Hepatocyte (in vitro differentiated cells): ENCODE measurements at regions not wholly inside any gene's neighbourhood (a gene's known extent, or its start where the extent isn't known, plus 50 kb on each side); places are given as distances from the start of the nearest gene placed in this dataset.
A peak's percentile ranks its signal among the peaks of the same experiment; 100 is the strongest.

Experiments
- DNase-seq: peaks from one replicate; pipeline ENCODE4 v3.0.0-alpha.2; 2016; ENCODE audit warnings: low spot score
- H2AFZ ChIP-seq: fragments of 200-600 bp; sonication (generic); 2 replicates; pipeline ENCODE4 v1.6.0; 2016; ENCODE audit warnings: antibody characterized with exemption, mild to moderate bottlenecking
- H3K27ac ChIP-seq: fragments of 200-600 bp; sonication (generic); 2 replicates; pipeline ENCODE4 v1.5.1; 2016; ENCODE audit warnings: mild to moderate bottlenecking
- H3K27me3 ChIP-seq: fragments of 200-600 bp; sonication (generic); 2 replicates; pipeline ENCODE4 v1.6.1; 2016
- H3K36me3 ChIP-seq: fragments of 200-600 bp; sonication (generic); replicated peaks from 2 replicates; pipeline ENCODE4 v1.5.1; 2016; ENCODE audit warnings: low read depth; ENCODE audit not compliant: insufficient read depth
- H3K4me1 ChIP-seq: fragments of 200-600 bp; sonication (generic); 2 replicates; pipeline ENCODE4 v1.5.1; 2016; ENCODE audit warnings: mild to moderate bottlenecking, moderate library complexity; ENCODE audit not compliant: insufficient read depth
- H3K4me2 ChIP-seq: fragments of 200-600 bp; sonication (generic); 2 replicates; pipeline ENCODE4 v1.6.0; 2016
- H3K4me3 ChIP-seq: fragments of 200-600 bp; sonication (generic); 2 replicates; pipeline ENCODE4 v1.5.1; 2016; ENCODE audit warnings: mild to moderate bottlenecking
- H3K79me2 ChIP-seq: fragments of 200-600 bp; sonication (generic); 2 replicates; pipeline ENCODE4 v1.6.0; 2017; ENCODE audit warnings: mild to moderate bottlenecking
- H3K9me2 ChIP-seq: fragments of 200-600 bp; sonication (generic); replicated peaks from 2 replicates; pipeline ENCODE4 v1.6.0; 2017; ENCODE audit warnings: mild to moderate bottlenecking; ENCODE audit not compliant: insufficient read depth
- H3K9me3 ChIP-seq: fragments of 200-600 bp; sonication (generic); 2 replicates; pipeline ENCODE4 v1.5.1; 2016; ENCODE audit warnings: low read depth, mild to moderate bottlenecking
- H4K20me1 ChIP-seq: fragments of 200-600 bp; sonication (generic); 2 replicates; pipeline ENCODE4 v1.6.0; 2016; ENCODE audit warnings: mild to moderate bottlenecking; ENCODE audit not compliant: insufficient read depth, poor library complexity, severe bottlenecking
- EZH2 ChIP-seq: fragments of 200-600 bp; sonication (generic); IDR thresholded peaks from 2 replicates; pipeline ENCODE4 v1.6.1; 2016; ENCODE audit warnings: antibody characterized with exemption, mild to moderate bottlenecking, borderline replicate concordance
- EZH2phosphoT487 ChIP-seq: fragments of 200-600 bp; sonication (generic); IDR thresholded peaks from one replicate; pipeline ENCODE4 v1.6.1; 2018; ENCODE audit warnings: antibody characterized with exemption, mild to moderate bottlenecking, low read depth, moderate library complexity; ENCODE audit not compliant: unreplicated experiment, severe bottlenecking
- WGBS: methylation state at CpG from one replicate; pipeline ENCODE4 v1.1.6; 2016; ENCODE audit warnings: low lambda C conversion rate; ENCODE audit errors: missing lambda C conversion rate; 5-methylcytosine and 5-hydroxymethylcytosine counted together
- TF ChIP-seq, protein P1 (sequence below): fragments of 200-600 bp; sonication (generic); IDR thresholded peaks from 2 replicates; pipeline ENCODE4 v1.5.1; 2016; ENCODE audit warnings: antibody characterized with exemption, mild to moderate bottlenecking; ENCODE audit not compliant: poor library complexity

DNA sequence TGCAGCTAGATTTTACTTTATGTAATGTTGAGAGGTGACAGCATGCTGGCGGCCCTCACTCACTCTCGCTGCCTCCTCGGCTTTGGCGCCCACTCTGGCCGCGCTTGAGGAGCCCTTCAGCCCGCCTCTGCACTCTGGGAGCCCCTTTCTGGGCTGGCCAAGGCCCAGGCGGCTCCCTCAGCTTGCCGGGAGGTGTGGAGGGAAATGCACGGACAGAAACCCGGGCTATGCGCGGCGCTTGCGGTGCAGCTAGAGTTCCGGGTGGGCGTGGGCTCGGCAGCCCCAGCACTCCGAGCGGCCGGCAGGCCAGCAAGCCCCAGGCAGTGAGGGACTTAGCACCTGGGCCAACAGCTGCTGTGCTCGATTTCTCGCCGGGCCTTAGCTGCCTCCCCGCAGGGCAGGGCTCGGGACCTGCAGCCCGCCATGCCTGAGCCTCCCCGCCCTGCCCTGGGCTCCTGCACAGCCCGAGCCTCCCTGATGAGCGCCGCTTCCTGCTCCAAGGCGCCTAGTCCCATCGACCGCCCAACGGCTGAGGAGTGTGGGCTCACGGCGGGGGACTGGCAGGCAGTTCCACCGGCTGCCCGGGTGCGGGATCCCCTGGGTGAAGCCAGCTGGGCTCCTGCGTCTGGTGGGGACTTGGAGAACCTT, 128.7 kb downstream of the GASK1B start:
- H3K9me2 ChIP-seq, result no peaks in the 10 kb centered on the region
- no peaks in the 10 kb centered on the region for H3K79me2 ChIP-seq
- H3K9me3 ChIP-seq, result no peaks in the 10 kb centered on the region
- no peak overlapping the region for H2AFZ ChIP-seq
- no peaks in the 10 kb centered on the region for H3K4me1 ChIP-seq
- no peak for DNase-seq
- H3K27me3 ChIP-seq, result no peaks in the 10 kb centered on the region
- H4K20me1 ChIP-seq, result no peaks in the 10 kb centered on the region
- H3K4me3 ChIP-seq, result no peak overlapping the region
- no peaks in the 10 kb centered on the region for H3K36me3 ChIP-seq
- no peak overlapping the region for H3K27ac ChIP-seq
- no peak overlapping the region for H3K4me2 ChIP-seq
- 96% methylated on average over 32 of the region's 41 CpGs for WGBS
- TF ChIP-seq EZH2phosphoT487 (no peak), EZH2 (no peak)
- TF ChIP-seq, protein P1, sequence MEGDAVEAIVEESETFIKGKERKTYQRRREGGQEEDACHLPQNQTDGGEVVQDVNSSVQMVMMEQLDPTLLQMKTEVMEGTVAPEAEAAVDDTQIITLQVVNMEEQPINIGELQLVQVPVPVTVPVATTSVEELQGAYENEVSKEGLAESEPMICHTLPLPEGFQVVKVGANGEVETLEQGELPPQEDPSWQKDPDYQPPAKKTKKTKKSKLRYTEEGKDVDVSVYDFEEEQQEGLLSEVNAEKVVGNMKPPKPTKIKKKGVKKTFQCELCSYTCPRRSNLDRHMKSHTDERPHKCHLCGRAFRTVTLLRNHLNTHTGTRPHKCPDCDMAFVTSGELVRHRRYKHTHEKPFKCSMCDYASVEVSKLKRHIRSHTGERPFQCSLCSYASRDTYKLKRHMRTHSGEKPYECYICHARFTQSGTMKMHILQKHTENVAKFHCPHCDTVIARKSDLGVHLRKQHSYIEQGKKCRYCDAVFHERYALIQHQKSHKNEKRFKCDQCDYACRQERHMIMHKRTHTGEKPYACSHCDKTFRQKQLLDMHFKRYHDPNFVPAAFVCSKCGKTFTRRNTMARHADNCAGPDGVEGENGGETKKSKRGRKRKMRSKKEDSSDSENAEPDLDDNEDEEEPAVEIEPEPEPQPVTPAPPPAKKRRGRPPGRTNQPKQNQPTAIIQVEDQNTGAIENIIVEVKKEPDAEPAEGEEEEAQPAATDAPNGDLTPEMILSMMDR, result no peak

DNA sequence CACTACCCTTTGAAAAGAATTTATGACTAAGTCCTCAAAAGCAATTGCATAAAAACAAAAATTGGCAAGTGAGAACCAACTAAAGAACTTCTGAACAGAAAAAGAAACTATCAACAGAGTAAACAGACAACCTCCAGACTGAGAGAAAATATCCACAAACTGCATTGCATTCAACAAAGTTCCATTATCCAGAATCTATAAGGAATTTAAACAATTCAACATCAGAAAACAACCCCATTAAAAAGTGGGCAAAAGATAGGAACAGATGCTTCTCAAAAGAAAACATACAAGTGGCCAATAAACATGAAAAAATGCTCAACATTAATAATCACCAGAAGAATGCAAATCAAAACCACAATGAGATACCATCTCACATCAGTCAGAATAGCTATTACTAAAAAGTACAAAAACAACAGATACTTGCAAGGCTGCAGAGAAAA, 130.2 kb downstream of the GASK1B start:
- H3K27ac ChIP-seq, result no peak overlapping the region
- DNase-seq, result no peak
- no peaks in the 10 kb centered on the region for H3K27me3 ChIP-seq
- H3K9me3 ChIP-seq, result peaks cover 3% of the 10 kb centered on the region
- no peaks in the 10 kb centered on the region for H4K20me1 ChIP-seq
- no peak overlapping the region for H2AFZ ChIP-seq
- H3K4me1 ChIP-seq, result no peaks in the 10 kb centered on the region
- H3K4me3 ChIP-seq, result no peak overlapping the region
- H3K79me2 ChIP-seq, result no peaks in the 10 kb centered on the region
- no peaks in the 10 kb centered on the region for H3K36me3 ChIP-seq
- TF ChIP-seq EZH2, result no peak
- no peak for TF ChIP-seq EZH2phosphoT487
- TF ChIP-seq, protein P1, result no peak
- H3K4me2 ChIP-seq, result peak overlapping the region; percentile 34
- no peaks in the 10 kb centered on the region for H3K9me2 ChIP-seq

DNA sequence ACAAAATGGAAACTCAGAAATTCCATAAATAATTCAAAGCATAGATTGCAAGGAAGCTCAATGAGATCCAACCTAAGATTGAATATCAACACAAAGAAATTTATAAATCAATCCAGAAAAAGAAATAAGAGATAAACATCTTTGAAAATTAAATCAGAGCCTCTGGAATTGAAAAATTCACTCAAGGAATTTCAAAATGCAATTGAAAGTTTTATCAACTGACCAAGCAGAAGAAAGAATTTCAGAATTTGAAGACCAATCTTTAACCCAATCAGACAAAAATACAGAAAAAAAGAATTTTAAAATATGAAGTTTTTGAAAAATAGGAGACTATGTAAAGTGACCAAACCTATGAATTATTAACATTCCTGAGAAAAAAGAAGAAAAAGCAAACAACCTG, 134.1 kb downstream of the GASK1B start:
- Histone ChIP-seq H2AFZ (no peak overlapping the region), H3K9me3 (peaks cover 3% of the 10 kb centered on the region), H3K4me1 (peaks cover 5% of the 10 kb centered on the region), H3K9me2 (no peaks in the 10 kb centered on the region), H3K36me3 (no peaks in the 10 kb centered on the region), H4K20me1 (no peaks in the 10 kb centered on the region), H3K4me3 (no peak overlapping the region), H3K4me2 (no peak overlapping the region), H3K79me2 (no peaks in the 10 kb centered on the region), H3K27ac (no peak overlapping the region), H3K27me3 (no peaks in the 10 kb centered on the region)
- TF ChIP-seq, protein P1, result no peak
- TF ChIP-seq EZH2phosphoT487 (no peak), EZH2 (no peak)
- no peak for DNase-seq

DNA sequence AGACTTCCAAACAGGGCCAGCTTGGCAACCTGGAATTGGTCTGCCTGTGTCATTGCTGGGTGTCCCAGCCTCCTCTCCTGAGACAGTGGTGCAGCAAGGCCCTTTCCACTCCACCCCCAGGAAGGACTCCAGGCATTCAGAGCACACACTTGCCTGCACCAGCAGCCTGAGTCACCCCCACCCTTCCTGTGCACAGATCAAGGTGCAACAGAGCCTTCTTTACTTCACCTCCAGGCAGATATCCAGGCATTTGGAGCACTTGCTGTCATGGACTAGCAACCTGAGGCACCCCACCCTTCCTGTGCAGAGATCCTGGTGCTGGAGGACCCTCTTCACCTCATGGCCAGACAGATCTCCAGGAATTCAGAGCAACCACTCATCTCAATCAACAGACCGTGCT, 135.8 kb downstream of the GASK1B start:
- Histone ChIP-seq H2AFZ (no peak overlapping the region), H3K27me3 (no peaks in the 10 kb centered on the region), H3K9me2 (no peaks in the 10 kb centered on the region), H3K36me3 (no peaks in the 10 kb centered on the region), H3K27ac (no peak overlapping the region), H3K79me2 (no peaks in the 10 kb centered on the region), H3K4me3 (no peak overlapping the region), H4K20me1 (no peaks in the 10 kb centered on the region), H3K4me1 (peaks cover 8% of the 10 kb centered on the region), H3K4me2 (no peak overlapping the region), H3K9me3 (peaks cover 3% of the 10 kb centered on the region)
- TF ChIP-seq EZH2 (no peak), EZH2phosphoT487 (no peak)
- TF ChIP-seq, protein P1, result no peak
- 96% methylated on average over 1 of the region's 1 CpG for WGBS
- DNase-seq, result no peak
